Endodermal cell (in vitro differentiated cells): ENCODE measurements at regions not wholly inside any gene's neighbourhood (a gene's known extent, or its start where the extent isn't known, plus 50 kb on each side); places are given as distances from the start of the nearest gene placed in this dataset.

Experiments used
- DNase-seq: peaks from one replicate; pipeline ENCODE4 v3.0.0-alpha.2; 2017
- H3K27ac ChIP-seq: 2 replicates; pipeline ENCODE4 v1.5.1; 2013; ENCODE audit warnings: mild to moderate bottlenecking, low read depth, low read length, moderate library complexity
- H3K27me3 ChIP-seq: 2 replicates; pipeline ENCODE4 v1.6.1; 2013; ENCODE audit warnings: mild to moderate bottlenecking, low read length, moderate library complexity; ENCODE audit not compliant: insufficient read depth, control insufficient read depth, poor library complexity, severe bottlenecking
- H3K36me3 ChIP-seq: 2 replicates; pipeline ENCODE4 v1.7.0; 2013; ENCODE audit warnings: mild to moderate bottlenecking, low read length, moderate library complexity; ENCODE audit not compliant: control insufficient read depth, insufficient read depth
- H3K4me1 ChIP-seq: one replicate; pipeline ENCODE4 v1.7.0; 2013; ENCODE audit warnings: low read length; ENCODE audit not compliant: control insufficient read depth, insufficient read depth
- H3K4me3 ChIP-seq: 2 replicates; pipeline ENCODE4 v1.5.1; 2013; ENCODE audit warnings: mild to moderate bottlenecking, low read length, moderate library complexity
- H3K9ac ChIP-seq: 2 replicates; pipeline ENCODE4 v1.6.1; 2013; ENCODE audit warnings: mild to moderate bottlenecking, low read length, moderate library complexity; ENCODE audit not compliant: poor library complexity, severe bottlenecking; ENCODE audit errors: extremely low read depth
- H3K9me3 ChIP-seq: 2 replicates; pipeline ENCODE4 v1.6.1; 2013; ENCODE audit warnings: mild to moderate bottlenecking, low read length, moderate library complexity; ENCODE audit not compliant: control insufficient read depth
- H3K27ac Mint-ChIP-seq: 2 replicates; pipeline ENCODE4 v1.8.0; 2020; ENCODE audit warnings: mixed read lengths
- H3K27me3 Mint-ChIP-seq: 2 replicates; pipeline ENCODE4 v1.8.0; 2021; ENCODE audit warnings: mild to moderate bottlenecking, mixed read lengths; ENCODE audit not compliant: insufficient read depth
- H3K36me3 Mint-ChIP-seq: 2 replicates; pipeline ENCODE4 v1.8.0; 2020; ENCODE audit warnings: low read depth, mixed read lengths
- H3K4me1 Mint-ChIP-seq: 2 replicates; pipeline ENCODE4 v1.8.0; 2020; ENCODE audit warnings: mixed read lengths
- H3K4me3 Mint-ChIP-seq: 2 replicates; pipeline ENCODE4 v1.8.0; 2020; ENCODE audit warnings: mild to moderate bottlenecking, moderate library complexity, mixed read lengths
- H3K9me3 Mint-ChIP-seq: 2 replicates; pipeline ENCODE4 v1.8.0; 2020; ENCODE audit warnings: mild to moderate bottlenecking, mixed read lengths
- CTCF ChIP-seq: fragments of 200-600 bp; sonication (generic); conservative IDR thresholded peaks from 2 replicates; pipeline ENCODE4 v1.5.0; 2021; ENCODE audit warnings: antibody characterized with exemption, mild to moderate bottlenecking
- WGBS, 2 experiments: methylation state at CpG; one replicate each; pipeline versions ENCODE4 v1.1.5 to v1.1.7; 2013; ENCODE audit warnings: missing lambda C conversion rate in 2 of 2, mixed read lengths in 1 of 2; ENCODE audit not compliant: insufficient coverage in 1 of 2, insufficient read length in 1 of 2; 5-methylcytosine and 5-hydroxymethylcytosine counted together

GRCh38 chr2:160736148-160737028, 242.8 kb upstream of the RBMS1 start:
- Mint-ChIP-seq H3K27me3 (no peaks in the 10 kb centered on the region), H3K9me3 (no peaks in the 10 kb centered on the region), H3K36me3 (no peaks in the 10 kb centered on the region), H3K4me3 (no peak overlapping the region), H3K27ac (no peak overlapping the region), H3K4me1 (peaks cover 7% of the 10 kb centered on the region)
- Histone ChIP-seq H3K27me3 (no peaks in the 10 kb centered on the region), H3K9me3 (no peaks in the 10 kb centered on the region), H3K27ac (peak overlapping the region; percentile 69), H3K4me3 (no peak overlapping the region), H3K36me3 (no peaks in the 10 kb centered on the region), H3K4me1 (no peaks in the 10 kb centered on the region), H3K9ac (no peak overlapping the region)
- TF ChIP-seq CTCF, result no peak
- WGBS, 2 experiments, result 84 to 91% methylated on average over 3 of the region's 3 CpGs
- DNase-seq, result no peak

- H3K27ac Mint-ChIP-seq, result no peak overlapping the region
- H3K4me1 Mint-ChIP-seq, result peaks cover 7% of the 10 kb centered on the region
- 86 to 93% methylated on average over 1 to 2 of the region's 4 CpGs for WGBS, 2 experiments
- Histone ChIP-seq H3K27ac (no peak overlapping the region), H3K9ac (no peak overlapping the region), H3K4me3 (no peak overlapping the region), H3K36me3 (no peaks in the 10 kb centered on the region), H3K27me3 (no peaks in the 10 kb centered on the region), H3K4me1 (no peaks in the 10 kb centered on the region), H3K9me3 (no peaks in the 10 kb centered on the region)
- H3K9me3 Mint-ChIP-seq, result no peaks in the 10 kb centered on the region
- DNase-seq, result no peak
- H3K27me3 Mint-ChIP-seq, result no peaks in the 10 kb centered on the region
- no peak for TF ChIP-seq CTCF
- H3K36me3 Mint-ChIP-seq, result no peaks in the 10 kb centered on the region
- no peak overlapping the region for H3K4me3 Mint-ChIP-seq
These were observed 243.6 kb upstream of the RBMS1 start for GRCh38 chr2:160737247-160737646.

GRCh38 chr2:160741271-160741670, 247.7 kb upstream of the RBMS1 start:
- Histone ChIP-seq H3K27me3 (no peaks in the 10 kb centered on the region), H3K4me3 (no peak overlapping the region), H3K9me3 (no peaks in the 10 kb centered on the region), H3K36me3 (no peaks in the 10 kb centered on the region), H3K4me1 (no peaks in the 10 kb centered on the region), H3K27ac (no peak overlapping the region), H3K9ac (no peak overlapping the region)
- Mint-ChIP-seq H3K27me3 (no peaks in the 10 kb centered on the region), H3K4me3 (no peak overlapping the region), H3K27ac (no peak overlapping the region), H3K4me1 (no peaks in the 10 kb centered on the region), H3K36me3 (no peaks in the 10 kb centered on the region), H3K9me3 (no peaks in the 10 kb centered on the region)
- no peak for TF ChIP-seq CTCF
- DNase-seq, result no peak
